ENCODE measurements at regions not wholly inside any gene's neighbourhood (a gene's known extent, or its start where the extent isn't known, plus 50 kb on each side); places are given as distances from the start of the nearest gene placed in this dataset.

DNA sequence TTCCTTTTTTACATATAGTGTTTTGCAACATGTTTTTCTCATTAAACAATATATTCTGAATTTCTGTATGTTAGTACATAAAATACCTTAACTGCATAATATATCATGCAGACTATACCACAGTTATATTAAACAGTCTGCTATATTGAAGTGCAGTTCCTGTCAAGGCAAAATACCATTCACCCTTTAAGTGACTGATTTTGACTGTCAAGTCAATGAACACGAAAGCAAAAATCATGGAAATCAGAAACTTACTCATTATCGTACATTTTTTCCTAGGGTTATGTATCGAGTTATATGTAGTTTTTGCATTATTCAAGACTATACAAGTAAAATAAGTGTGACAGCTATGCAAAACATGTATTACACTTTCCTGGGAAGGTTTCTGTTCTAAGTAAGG, 361.6 kb upstream of the MAP2 start:
- H2AFZ ChIP-seq (ENCODE audit: insufficient read depth, low read depth, low read length, poor library complexity, severe bottlenecking): no peak overlapping the region
- no CpG with 5 or more reads among the region's 3 CpGs for WGBS (ENCODE audit: insufficient coverage)
- intact Hi-C loops (cut with micrococcal nuclease): no loop called here
- no peaks in the 10 kb centered on the region for H3K4me1 ChIP-seq (ENCODE audit: control insufficient read depth in 1 of 2, insufficient read depth in 2 of 2, low read length in 2 of 2)
- H3K4me1 Mint-ChIP-seq: no peaks in the 10 kb centered on the region
- no peaks in the 10 kb centered on the region for H3K36me3 ChIP-seq (replicated peaks in 1 of 2; ENCODE audit: control insufficient read depth in 1 of 2, insufficient read depth in 2 of 2, low read length in 2 of 2)
- H3K27ac ChIP-seq (ENCODE audit: low read depth in 1 of 2, low read length in 2 of 2): no peak overlapping the region
- no peak overlapping the region for H3K4me3 Mint-ChIP-seq
- no peaks in the 10 kb centered on the region for H3K27me3 Mint-ChIP-seq (ENCODE audit: low read depth in 3 of 3)
- no peaks in the 10 kb centered on the region for H3K9me3 ChIP-seq (replicated peaks in 1 of 2; ENCODE audit: control insufficient read depth in 1 of 2, insufficient read depth in 1 of 2, low read length in 2 of 2)
- TF ChIP-seq, protein P1, sequence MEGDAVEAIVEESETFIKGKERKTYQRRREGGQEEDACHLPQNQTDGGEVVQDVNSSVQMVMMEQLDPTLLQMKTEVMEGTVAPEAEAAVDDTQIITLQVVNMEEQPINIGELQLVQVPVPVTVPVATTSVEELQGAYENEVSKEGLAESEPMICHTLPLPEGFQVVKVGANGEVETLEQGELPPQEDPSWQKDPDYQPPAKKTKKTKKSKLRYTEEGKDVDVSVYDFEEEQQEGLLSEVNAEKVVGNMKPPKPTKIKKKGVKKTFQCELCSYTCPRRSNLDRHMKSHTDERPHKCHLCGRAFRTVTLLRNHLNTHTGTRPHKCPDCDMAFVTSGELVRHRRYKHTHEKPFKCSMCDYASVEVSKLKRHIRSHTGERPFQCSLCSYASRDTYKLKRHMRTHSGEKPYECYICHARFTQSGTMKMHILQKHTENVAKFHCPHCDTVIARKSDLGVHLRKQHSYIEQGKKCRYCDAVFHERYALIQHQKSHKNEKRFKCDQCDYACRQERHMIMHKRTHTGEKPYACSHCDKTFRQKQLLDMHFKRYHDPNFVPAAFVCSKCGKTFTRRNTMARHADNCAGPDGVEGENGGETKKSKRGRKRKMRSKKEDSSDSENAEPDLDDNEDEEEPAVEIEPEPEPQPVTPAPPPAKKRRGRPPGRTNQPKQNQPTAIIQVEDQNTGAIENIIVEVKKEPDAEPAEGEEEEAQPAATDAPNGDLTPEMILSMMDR (IDR thresholded peaks at IDR 0.05): no peak
- peaks cover 0 to 3% (median 0%) of the 10 kb centered on the region in 7 donors for H3K9me3 Mint-ChIP-seq
- no peak overlapping the region for H3K9ac ChIP-seq (ENCODE audit: insufficient read depth, low read length, poor library complexity, severe bottlenecking)
- no peaks in the 10 kb centered on the region for H3K79me2 ChIP-seq (ENCODE audit: insufficient read depth, low read length)
- H3K27ac Mint-ChIP-seq: no peak overlapping the region
- no peaks in the 10 kb centered on the region for H3K36me3 Mint-ChIP-seq
- H4K20me1 ChIP-seq (ENCODE audit: insufficient read depth, low read length): no peaks in the 10 kb centered on the region
- no peak for DNase-seq
- no peaks in the 10 kb centered on the region for H3K27me3 ChIP-seq (ENCODE audit: control insufficient read depth in 2 of 2, insufficient read depth in 2 of 2, low read length in 2 of 2)
- no peak overlapping the region for H3K4me3 ChIP-seq (replicated peaks in 1 of 3; ENCODE audit: low read depth in 2 of 3, low read length in 3 of 3)
- no peak overlapping the region for H3K4me2 ChIP-seq (replicated peaks; ENCODE audit: extremely low read depth, low read length, poor library complexity, severe bottlenecking)

DNA sequence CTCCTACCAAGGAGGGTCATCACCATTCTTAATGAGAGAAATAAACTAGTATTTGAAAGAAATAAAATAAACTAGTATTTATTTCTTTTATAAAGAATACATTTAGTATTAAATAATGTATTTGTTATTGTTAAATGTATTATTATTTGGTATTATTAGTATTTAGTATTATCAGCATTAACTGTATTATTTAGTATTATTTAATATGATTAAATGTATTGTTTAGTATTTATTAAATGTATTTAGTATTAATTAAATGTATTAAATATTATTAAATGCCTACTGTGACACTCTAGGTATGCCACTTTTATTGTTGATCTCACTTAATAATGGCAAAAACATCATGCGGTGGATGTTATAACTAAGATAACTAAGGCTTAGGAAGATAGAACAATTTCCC, 353.6 kb upstream of the MAP2 start:
- Mint-ChIP-seq H3K36me3 (no peaks in the 10 kb centered on the region), H3K27me3 (ENCODE audit: low read depth in 3 of 3) (no peaks in the 10 kb centered on the region), H3K4me3 (no peak overlapping the region), H3K9me3 (peaks cover 0 to 7% (median 2%) of the 10 kb centered on the region in 7 donors), H3K27ac (no peak overlapping the region), H3K4me1 (no peaks in the 10 kb centered on the region)
- Histone ChIP-seq H3K4me3 (replicated peaks in 1 of 3; ENCODE audit: low read depth in 2 of 3, low read length in 3 of 3) (no peak overlapping the region), H3K4me2 (replicated peaks; ENCODE audit: extremely low read depth, low read length, poor library complexity, severe bottlenecking) (no peak overlapping the region), H2AFZ (ENCODE audit: insufficient read depth, low read depth, low read length, poor library complexity, severe bottlenecking) (no peak overlapping the region), H3K9ac (ENCODE audit: insufficient read depth, low read length, poor library complexity, severe bottlenecking) (no peak overlapping the region), H3K79me2 (ENCODE audit: insufficient read depth, low read length) (no peaks in the 10 kb centered on the region), H3K9me3 (replicated peaks in 1 of 2; ENCODE audit: control insufficient read depth in 1 of 2, insufficient read depth in 1 of 2, low read length in 2 of 2) (no peaks in the 10 kb centered on the region), H3K27me3 (ENCODE audit: control insufficient read depth in 2 of 2, insufficient read depth in 2 of 2, low read length in 2 of 2) (no peaks in the 10 kb centered on the region), H4K20me1 (ENCODE audit: insufficient read depth, low read length) (no peaks in the 10 kb centered on the region), H3K27ac (ENCODE audit: low read depth in 1 of 2, low read length in 2 of 2) (no peak overlapping the region), H3K36me3 (replicated peaks in 1 of 2; ENCODE audit: control insufficient read depth in 1 of 2, insufficient read depth in 2 of 2, low read length in 2 of 2) (no peaks in the 10 kb centered on the region), H3K4me1 (ENCODE audit: control insufficient read depth in 1 of 2, insufficient read depth in 2 of 2, low read length in 2 of 2) (no peaks in the 10 kb centered on the region)
- TF ChIP-seq, protein P1 (IDR thresholded peaks at IDR 0.05): no peak
- no peak for DNase-seq
- intact Hi-C loops (cut with micrococcal nuclease): no loop called here
- no CpG with 5 or more reads among the region's 1 CpG for WGBS (ENCODE audit: insufficient coverage)
